SK-N-SH treated with all-trans-retinoic acid at 6 μM for 48 hours (cell line): ENCODE measurements at regions not wholly inside any gene's neighbourhood (a gene's known extent, or its start where the extent isn't known, plus 50 kb on each side); places are given as distances from the start of the nearest gene placed in this dataset.

Experiments used
- ATAC-seq: fragments of 200-7000 bp; cut with Tn5 transposase; 3 replicates; pipeline ENCODE4 v1.9.1; 2020; ENCODE audit warnings: mild to moderate bottlenecking, moderate library complexity
- BACH2 ChIP-seq: fragments of 250-450 bp; sonication (Bioruptor Pico); IDR thresholded peaks from 2 replicates; pipeline ENCODE4 v1.9.0; 2021; ENCODE audit warnings: mild to moderate bottlenecking, borderline replicate concordance
- CSDC2 ChIP-seq: fragments of 250-450 bp; sonication (Bioruptor Pico); IDR thresholded peaks from 2 replicates; pipeline ENCODE4 v1.5.0; 2020; ENCODE audit warnings: mild to moderate bottlenecking, moderate library complexity
- ESRRG ChIP-seq: fragments of 250-450 bp; sonication (Bioruptor Pico); IDR thresholded peaks from 2 replicates; pipeline ENCODE4 v1.6.1; 2021; ENCODE audit warnings: mild to moderate bottlenecking
- GLIS3 ChIP-seq: fragments of 250-450 bp; sonication (Bioruptor Pico); IDR thresholded peaks from 2 replicates; pipeline ENCODE4 v1.5.0; 2020; ENCODE audit warnings: mild to moderate bottlenecking, moderate library complexity
- PPARA ChIP-seq: fragments of 250-450 bp; sonication (Bioruptor Pico); IDR thresholded peaks from 2 replicates; pipeline ENCODE4 v1.5.0; 2020; ENCODE audit warnings: mild to moderate bottlenecking, borderline replicate concordance
- RARB ChIP-seq: fragments of 250-450 bp; sonication (Bioruptor Pico); IDR thresholded peaks from 2 replicates; pipeline ENCODE4 v1.8.0; 2021; ENCODE audit warnings: mild to moderate bottlenecking, moderate library complexity
- SNAI2 ChIP-seq: fragments of 250-450 bp; sonication (Bioruptor Pico); IDR thresholded peaks from 2 replicates; pipeline ENCODE4 v1.5.0; 2020; ENCODE audit warnings: mild to moderate bottlenecking, moderate library complexity
- TCF4 ChIP-seq: fragments of 250-450 bp; sonication (Bioruptor Pico); IDR thresholded peaks from 2 replicates; pipeline ENCODE4 v1.8.0; 2021; ENCODE audit warnings: mild to moderate bottlenecking, moderate library complexity, borderline replicate concordance
- TOX ChIP-seq: fragments of 250-450 bp; sonication (Bioruptor Pico); IDR thresholded peaks from 2 replicates; pipeline ENCODE4 v1.8.0; 2021; ENCODE audit warnings: mild to moderate bottlenecking, moderate library complexity, borderline replicate concordance
- ZC3H10 ChIP-seq: fragments of 250-450 bp; sonication (Bioruptor Pico); IDR thresholded peaks from 2 replicates; pipeline ENCODE4 v1.5.1; 2021; ENCODE audit warnings: mild to moderate bottlenecking, moderate library complexity
- ZFP3 ChIP-seq: fragments of 250-450 bp; sonication (Bioruptor Pico); IDR thresholded peaks from 2 replicates; pipeline ENCODE4 v1.5.0; 2020; ENCODE audit warnings: mild to moderate bottlenecking, moderate library complexity
- ZFP30 ChIP-seq: fragments of 450-650 bp; formaldehyde crosslinking; IDR thresholded peaks from 2 replicates; pipeline ENCODE4 v1.5.0; 2022; ENCODE audit warnings: mild to moderate bottlenecking, moderate library complexity
- ZNF70 ChIP-seq: fragments of 450-650 bp; formaldehyde crosslinking; IDR thresholded peaks from 2 replicates; pipeline ENCODE4 v1.5.0; 2020; ENCODE audit warnings: mild to moderate bottlenecking, moderate library complexity
- ZNF8 ChIP-seq: fragments of 450-650 bp; formaldehyde crosslinking; IDR thresholded peaks from 2 replicates; pipeline ENCODE4 v1.5.0; 2020; ENCODE audit warnings: mild to moderate bottlenecking, moderate library complexity
- TF ChIP-seq, protein P1 (sequence below): fragments of 250-450 bp; sonication (Bioruptor Pico); IDR thresholded peaks from 2 replicates; pipeline ENCODE4 v1.5.1; 2021; ENCODE audit warnings: mild to moderate bottlenecking, moderate library complexity
- TF ChIP-seq, protein P2 (sequence below): fragments of 250-450 bp; sonication (Bioruptor Pico); IDR thresholded peaks from 2 replicates; pipeline ENCODE4 v1.5.0; 2020; ENCODE audit warnings: mild to moderate bottlenecking, moderate library complexity
- TF ChIP-seq, protein P3 (sequence below): fragments of 250-450 bp; sonication (Bioruptor Pico); IDR thresholded peaks from 2 replicates; pipeline ENCODE4 v1.5.1; 2020; ENCODE audit warnings: low read depth, mild to moderate bottlenecking, moderate library complexity
- TF ChIP-seq, protein P4 (sequence below): fragments of 250-450 bp; sonication (Bioruptor Pico); IDR thresholded peaks from 2 replicates; pipeline ENCODE4 v1.8.0; 2021; ENCODE audit warnings: low read depth, mild to moderate bottlenecking, moderate library complexity, borderline replicate concordance

DNA sequence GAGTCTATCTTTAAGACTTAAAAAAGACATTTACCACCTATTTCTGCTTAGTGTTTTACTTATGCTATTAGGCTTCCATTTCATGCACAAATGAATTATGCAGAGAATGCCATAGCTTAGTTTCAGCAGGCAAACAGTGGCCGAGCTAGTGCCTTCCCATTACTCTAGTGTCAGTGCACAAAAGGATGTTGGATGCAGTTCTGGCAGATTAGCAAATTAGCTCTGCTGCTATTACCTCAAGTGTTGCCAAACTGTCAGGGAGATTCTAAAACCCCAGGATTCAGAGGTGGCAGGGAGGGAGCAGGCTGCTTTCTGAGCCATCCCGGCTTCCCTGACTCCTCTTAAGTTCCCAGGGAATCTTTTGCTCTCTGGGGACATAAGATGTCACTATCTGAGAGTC is 209.4 kb upstream of the NCAM1 start:
- ATAC-seq: no peak
- TF ChIP-seq, protein P1, sequence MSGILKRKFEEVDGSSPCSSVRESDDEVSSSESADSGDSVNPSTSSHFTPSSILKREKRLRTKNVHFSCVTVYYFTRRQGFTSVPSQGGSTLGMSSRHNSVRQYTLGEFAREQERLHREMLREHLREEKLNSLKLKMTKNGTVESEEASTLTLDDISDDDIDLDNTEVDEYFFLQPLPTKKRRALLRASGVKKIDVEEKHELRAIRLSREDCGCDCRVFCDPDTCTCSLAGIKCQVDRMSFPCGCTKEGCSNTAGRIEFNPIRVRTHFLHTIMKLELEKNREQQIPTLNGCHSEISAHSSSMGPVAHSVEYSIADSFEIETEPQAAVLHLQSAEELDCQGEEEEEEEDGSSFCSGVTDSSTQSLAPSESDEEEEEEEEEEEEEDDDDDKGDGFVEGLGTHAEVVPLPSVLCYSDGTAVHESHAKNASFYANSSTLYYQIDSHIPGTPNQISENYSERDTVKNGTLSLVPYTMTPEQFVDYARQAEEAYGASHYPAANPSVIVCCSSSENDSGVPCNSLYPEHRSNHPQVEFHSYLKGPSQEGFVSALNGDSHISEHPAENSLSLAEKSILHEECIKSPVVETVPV (CRISPR knock-in tag): no peak
- TF ChIP-seq ZFP3 (no peak), ZNF70 (CRISPR knock-in tag) (no peak), BACH2 (CRISPR knock-in tag) (no peak), CSDC2 (CRISPR knock-in tag) (no peak)
- TF ChIP-seq, protein P2, sequence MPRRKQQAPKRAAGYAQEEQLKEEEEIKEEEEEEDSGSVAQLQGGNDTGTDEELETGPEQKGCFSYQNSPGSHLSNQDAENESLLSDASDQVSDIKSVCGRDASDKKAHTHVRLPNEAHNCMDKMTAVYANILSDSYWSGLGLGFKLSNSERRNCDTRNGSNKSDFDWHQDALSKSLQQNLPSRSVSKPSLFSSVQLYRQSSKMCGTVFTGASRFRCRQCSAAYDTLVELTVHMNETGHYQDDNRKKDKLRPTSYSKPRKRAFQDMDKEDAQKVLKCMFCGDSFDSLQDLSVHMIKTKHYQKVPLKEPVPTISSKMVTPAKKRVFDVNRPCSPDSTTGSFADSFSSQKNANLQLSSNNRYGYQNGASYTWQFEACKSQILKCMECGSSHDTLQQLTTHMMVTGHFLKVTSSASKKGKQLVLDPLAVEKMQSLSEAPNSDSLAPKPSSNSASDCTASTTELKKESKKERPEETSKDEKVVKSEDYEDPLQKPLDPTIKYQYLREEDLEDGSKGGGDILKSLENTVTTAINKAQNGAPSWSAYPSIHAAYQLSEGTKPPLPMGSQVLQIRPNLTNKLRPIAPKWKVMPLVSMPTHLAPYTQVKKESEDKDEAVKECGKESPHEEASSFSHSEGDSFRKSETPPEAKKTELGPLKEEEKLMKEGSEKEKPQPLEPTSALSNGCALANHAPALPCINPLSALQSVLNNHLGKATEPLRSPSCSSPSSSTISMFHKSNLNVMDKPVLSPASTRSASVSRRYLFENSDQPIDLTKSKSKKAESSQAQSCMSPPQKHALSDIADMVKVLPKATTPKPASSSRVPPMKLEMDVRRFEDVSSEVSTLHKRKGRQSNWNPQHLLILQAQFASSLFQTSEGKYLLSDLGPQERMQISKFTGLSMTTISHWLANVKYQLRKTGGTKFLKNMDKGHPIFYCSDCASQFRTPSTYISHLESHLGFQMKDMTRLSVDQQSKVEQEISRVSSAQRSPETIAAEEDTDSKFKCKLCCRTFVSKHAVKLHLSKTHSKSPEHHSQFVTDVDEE (CRISPR knock-in tag): no peak
- TF ChIP-seq, protein P3, sequence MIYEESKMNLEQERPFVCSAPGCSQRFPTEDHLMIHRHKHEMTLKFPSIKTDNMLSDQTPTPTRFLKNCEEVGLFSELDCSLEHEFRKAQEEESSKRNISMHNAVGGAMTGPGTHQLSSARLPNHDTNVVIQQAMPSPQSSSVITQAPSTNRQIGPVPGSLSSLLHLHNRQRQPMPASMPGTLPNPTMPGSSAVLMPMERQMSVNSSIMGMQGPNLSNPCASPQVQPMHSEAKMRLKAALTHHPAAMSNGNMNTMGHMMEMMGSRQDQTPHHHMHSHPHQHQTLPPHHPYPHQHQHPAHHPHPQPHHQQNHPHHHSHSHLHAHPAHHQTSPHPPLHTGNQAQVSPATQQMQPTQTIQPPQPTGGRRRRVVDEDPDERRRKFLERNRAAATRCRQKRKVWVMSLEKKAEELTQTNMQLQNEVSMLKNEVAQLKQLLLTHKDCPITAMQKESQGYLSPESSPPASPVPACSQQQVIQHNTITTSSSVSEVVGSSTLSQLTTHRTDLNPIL (CRISPR knock-in tag): no peak
- TF ChIP-seq, all 23 proteins: peak for 0

DNA sequence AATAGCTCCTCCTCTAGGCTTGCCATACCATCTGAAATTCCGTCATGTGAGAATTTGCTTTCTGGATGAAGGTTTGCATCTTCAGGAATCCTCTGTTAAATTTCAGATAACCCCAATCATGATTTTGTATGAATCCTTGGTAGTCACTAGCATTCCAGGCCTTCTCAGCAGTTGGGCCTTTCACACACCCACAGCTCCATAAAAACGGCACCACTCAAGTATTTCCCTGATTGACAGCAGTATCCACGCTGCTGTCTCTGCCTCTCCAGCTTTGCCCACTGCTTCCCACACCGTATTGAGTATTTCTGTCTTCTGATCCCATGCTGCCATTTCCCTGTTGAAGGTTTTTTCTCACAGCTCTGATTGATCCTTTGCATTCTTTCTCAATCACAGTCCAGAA is 208.7 kb upstream of the NCAM1 start:
- no peak for ATAC-seq
- TF ChIP-seq SNAI2 (CRISPR knock-in tag) (no peak), GLIS3 (CRISPR knock-in tag) (no peak), BACH2 (CRISPR knock-in tag) (no peak), ZC3H10 (no peak), RARB (CRISPR knock-in tag) (no peak), TOX (CRISPR knock-in tag) (no peak), ZNF8 (no peak)
- TF ChIP-seq, protein P3 (CRISPR knock-in tag): no peak
- TF ChIP-seq, protein P4, sequence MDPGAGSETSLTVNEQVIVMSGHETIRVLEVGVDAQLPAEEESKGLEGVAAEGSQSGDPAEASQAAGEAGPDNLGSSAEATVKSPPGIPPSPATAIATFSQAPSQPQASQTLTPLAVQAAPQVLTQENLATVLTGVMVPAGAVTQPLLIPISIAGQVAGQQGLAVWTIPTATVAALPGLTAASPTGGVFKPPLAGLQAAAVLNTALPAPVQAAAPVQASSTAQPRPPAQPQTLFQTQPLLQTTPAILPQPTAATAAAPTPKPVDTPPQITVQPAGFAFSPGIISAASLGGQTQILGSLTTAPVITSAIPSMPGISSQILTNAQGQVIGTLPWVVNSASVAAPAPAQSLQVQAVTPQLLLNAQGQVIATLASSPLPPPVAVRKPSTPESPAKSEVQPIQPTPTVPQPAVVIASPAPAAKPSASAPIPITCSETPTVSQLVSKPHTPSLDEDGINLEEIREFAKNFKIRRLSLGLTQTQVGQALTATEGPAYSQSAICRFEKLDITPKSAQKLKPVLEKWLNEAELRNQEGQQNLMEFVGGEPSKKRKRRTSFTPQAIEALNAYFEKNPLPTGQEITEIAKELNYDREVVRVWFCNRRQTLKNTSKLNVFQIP (CRISPR knock-in tag): no peak

DNA sequence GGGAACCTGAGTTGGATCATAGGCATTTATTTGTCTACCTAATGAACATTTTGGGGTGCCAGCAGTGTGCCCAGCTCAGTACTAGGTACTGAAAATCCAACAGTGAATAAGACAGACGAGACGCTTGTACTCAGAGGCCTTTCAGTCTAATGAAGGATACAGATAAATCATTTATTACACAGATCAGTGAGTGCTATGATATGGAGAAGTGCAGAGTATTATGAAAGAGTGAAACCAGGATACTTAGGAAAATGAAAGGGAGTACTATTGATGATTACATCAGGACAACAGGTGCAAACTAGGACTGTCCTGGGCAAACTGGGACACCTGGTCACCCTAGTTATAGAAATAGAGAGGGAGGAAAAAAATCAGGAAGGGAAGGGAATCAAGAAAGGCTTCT is 207.5 kb upstream of the NCAM1 start:
- no peak for TF ChIP-seq ZFP30
- no peak for TF ChIP-seq BACH2 (CRISPR knock-in tag)
- no peak for TF ChIP-seq SNAI2 (CRISPR knock-in tag)
- TF ChIP-seq RARB (CRISPR knock-in tag): no peak
- no peak for TF ChIP-seq TCF4
- TF ChIP-seq GLIS3 (CRISPR knock-in tag): no peak
- no peak for TF ChIP-seq ESRRG (CRISPR knock-in tag)
- TF ChIP-seq PPARA: no peak
- TF ChIP-seq, protein P3 (CRISPR knock-in tag): no peak
- TF ChIP-seq, protein P1 (CRISPR knock-in tag): no peak
- TF ChIP-seq, protein P4 (CRISPR knock-in tag): no peak
- ATAC-seq: no peak
